NCI-H226 (cell line): ENCODE measurements at regions not wholly inside any gene's neighbourhood (a gene's known extent, or its start where the extent isn't known, plus 50 kb on each side); places are given as distances from the start of the nearest gene placed in this dataset.

Experiments used
- DNase-seq: peaks from one replicate; pipeline ENCODE4 v3.0.0-alpha.2; 2015

DNA sequence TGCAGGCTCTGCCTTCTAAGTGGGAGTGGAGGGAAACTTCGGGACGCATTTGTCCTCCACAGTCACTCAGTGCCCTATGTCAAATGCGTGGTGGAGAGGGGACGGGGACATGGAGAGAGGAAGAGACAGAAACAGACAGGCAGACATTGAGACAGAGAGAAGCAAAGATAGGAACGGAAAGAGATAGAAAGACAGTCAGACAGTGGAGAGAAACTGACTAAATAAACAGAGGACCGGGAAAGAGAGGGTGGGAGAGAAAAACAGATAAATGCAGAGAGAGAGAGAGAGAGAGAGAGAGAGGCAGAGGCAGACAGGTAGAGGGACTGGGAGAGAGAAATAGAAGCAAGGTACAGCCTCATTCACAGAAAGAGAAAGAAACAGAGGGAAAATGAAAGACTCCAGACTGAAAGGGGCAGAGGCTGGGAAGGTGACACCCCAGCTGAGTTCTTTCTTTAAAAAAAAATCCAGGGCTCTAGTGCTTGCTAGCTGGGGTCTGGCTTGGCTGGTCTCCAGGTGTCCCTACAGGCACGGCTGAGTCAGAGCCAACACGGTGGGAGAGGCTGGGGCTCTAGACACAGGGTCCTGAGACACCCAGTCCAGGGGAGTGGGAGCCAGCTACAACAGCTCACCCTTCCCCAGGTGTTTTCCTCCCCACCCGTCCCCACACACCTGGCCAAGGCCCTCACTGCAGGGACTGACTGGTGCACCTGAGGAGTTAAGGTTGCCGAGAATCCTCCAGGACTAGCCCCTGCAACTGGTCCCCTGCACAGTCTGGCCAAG, 506.1 kb upstream of the PROK2 start:
- DNase-seq, result no peak

DNA sequence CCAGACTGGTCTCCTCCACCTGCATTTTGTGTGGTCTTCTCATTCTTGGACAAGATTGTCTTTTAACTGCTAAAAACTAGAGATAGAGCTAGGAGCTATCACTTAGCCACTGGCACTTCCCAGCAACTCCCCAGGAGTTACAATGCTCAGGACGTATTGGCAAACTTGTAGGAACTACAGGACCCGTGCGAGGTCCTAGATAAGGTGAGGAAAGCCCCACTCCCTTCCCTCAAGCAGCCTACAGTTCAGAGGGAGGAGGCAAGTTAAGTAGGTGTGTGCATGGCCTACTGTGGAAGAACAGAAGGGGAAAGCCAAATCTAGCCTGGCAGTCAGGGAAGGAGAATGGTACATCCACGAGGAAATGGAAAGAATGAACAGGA, 504.7 kb upstream of the PROK2 start:
- DNase-seq, result no peak

DNA sequence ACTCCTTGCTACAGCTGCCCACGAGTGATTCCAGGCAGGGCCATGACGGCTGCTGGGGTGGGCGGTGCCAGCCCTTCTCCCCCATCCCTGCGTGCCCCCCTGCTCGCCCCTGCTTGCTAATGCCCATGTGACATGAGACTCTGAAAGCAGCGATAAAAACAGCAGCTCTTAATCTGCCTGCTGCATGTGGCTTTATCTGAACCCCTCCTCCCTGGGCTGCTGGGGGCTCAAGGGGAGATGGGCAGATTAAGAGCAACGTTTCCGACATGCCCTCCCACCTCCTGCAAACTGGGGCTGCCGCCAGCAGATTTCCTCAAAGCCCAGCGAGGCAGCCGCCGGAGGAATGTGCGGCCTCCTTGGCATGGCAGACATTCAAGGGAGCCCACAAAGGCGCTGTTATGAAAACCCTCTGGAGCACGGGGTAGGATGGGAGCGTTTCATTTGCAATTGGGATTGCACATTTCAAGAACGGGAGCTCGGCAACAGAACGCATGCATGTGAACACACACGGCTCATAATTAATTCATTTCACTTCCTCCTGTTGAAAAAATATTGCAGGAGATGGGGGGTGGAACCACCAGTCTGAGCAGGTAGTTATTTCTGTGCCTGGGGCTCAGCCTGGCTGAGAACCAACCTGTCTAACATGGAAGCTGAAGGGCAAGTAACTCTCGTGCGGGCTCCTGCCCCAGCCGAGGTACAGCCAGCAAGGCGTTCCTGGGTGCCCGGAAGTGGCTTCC, 504.2 kb upstream of the PROK2 start:
- peak; percentile 89 for DNase-seq

GRCh38 chr3:72287956-72288355, 503.0 kb upstream of the PROK2 start:
- peak; percentile 20 for DNase-seq

- no peak for DNase-seq
Measured at GRCh38 chr3:72285502-72285901, 500.6 kb upstream of the PROK2 start.

GRCh38 chr3:72284471-72284870, 499.5 kb upstream of the PROK2 start:
- DNase-seq, result no peak

DNA sequence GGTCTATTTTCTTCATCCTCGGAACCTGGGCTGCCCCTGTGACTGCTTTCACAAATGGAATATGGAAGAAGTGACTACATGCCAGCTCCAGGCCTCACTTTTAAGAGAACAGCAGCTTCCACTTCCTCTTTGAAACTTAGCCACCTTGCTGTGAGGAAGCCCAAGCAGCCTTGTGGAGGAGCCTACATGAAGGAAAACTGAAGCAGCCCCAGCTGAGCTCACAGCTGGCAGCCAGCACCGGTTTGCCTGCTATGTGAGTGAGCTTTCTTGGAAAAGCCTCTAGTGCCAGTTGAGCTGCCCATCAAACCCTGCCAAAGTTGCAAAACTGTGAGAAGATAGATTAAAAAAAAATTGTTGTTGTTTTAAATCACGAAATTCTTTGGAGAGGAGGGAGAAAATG, 498.0 kb upstream of the PROK2 start:
- DNase-seq, result no peak

GRCh38 chr3:72281551-72281950, 496.6 kb upstream of the PROK2 start:
- DNase-seq, result no peak

GRCh38 chr3:72280876-72281275, 495.9 kb upstream of the PROK2 start:
- DNase-seq, result no peak

- DNase-seq, result no peak
Measured at GRCh38 chr3:72279631-72280041, 494.7 kb upstream of the PROK2 start.

GRCh38 chr3:72279068-72279604, 494.2 kb upstream of the PROK2 start:
- no peak for DNase-seq

DNA sequence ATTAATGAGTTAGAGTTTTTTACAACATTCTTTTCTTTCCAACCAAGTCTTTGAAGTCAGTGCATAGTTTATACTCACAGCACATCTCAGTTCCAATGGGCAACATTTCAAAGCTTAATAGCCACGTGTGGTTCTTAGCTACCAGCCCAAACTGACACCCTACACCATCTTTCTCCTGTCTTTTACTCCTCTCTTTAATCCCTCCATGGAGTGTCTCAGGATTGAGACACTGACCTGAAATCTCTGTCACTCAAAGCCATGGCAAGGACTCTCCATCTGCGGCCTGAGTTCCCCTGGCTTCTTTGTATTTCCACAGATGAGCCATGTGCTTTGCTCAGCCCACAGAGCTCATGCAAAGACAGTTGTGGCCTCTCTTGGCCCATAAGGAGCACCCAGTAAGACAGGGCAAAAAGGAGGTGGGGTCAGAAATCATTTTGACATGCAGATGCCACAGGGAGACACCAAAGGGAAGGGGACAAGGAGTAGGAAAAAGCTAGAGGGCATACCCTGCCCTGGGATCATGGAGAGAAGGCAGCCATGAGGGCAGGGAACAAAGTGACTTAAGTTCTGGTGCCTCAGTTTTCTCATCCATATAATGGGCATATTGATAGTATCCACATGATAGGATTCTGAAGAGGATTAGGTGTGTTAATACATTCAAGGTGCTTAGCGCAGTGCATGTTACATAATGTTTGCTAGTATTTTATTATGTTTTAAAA, 493.6 kb upstream of the PROK2 start:
- no peak for DNase-seq

GRCh38 chr3:72277710-72278109, 492.8 kb upstream of the PROK2 start:
- no peak for DNase-seq

DNA sequence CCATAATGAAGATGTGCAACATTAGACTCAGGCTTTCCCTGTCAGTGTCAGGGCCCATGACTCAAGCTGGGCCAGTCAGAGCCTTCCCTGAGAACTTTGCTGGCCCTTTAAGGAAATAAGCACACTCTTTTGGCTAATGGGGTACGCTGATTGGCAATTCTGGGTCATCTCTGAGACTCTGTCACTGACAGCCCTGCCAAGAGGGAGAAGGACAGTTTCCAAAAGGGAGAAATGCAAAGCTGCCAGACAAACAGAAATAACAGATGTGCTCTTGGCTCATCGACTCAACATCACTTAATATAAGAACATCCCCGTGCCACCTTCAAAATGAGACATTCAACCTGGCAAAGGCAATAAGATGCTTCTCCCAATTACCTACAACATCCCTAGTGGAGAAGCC, 491.9 kb upstream of the PROK2 start:
- DNase-seq, result no peak

GRCh38 chr3:72275331-72275751, 490.4 kb upstream of the PROK2 start:
- no peak for DNase-seq

- DNase-seq, result peak; percentile 11
Measured at GRCh38 chr3:72274493-72275330, 489.8 kb upstream of the PROK2 start.

DNA sequence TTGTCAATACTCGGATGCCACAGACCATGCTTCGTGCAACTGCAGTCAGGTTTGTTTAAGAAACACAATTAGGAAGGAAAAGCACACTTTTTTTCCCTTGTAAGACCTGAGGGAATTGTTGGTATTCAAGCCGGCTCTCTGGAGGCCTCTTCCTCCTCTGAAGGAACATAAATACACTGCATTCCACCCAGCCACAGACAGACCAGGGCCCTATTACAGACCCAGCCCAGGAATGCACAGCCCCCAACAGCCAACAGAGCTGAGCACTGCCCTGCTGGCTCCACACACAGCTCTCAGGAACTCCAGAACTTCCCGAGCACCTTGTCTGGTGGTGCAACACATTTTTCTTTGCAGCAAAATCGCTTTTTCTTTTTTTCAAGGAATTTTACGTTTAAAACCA, 488.7 kb upstream of the PROK2 start:
- no peak for DNase-seq

DNA sequence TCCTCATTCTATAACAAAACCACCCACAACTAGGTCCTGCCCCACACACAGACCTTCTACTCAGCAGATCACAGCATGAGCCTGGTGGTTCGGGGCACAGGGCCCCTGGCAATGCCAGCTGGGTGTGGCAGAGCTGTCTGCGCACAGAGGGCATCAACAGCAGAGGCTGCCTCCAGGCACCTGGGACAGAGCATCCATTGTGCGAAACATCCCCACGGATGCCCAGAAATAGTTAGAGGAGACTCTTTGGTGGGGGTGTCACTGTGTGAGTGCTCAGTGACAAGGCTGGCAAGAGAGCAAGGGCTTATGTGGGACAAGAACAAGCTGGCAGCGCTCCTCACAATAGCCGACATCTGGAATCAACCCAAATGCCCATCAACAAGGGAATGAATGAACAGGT, 487.4 kb upstream of the PROK2 start:
- DNase-seq, result no peak

DNA sequence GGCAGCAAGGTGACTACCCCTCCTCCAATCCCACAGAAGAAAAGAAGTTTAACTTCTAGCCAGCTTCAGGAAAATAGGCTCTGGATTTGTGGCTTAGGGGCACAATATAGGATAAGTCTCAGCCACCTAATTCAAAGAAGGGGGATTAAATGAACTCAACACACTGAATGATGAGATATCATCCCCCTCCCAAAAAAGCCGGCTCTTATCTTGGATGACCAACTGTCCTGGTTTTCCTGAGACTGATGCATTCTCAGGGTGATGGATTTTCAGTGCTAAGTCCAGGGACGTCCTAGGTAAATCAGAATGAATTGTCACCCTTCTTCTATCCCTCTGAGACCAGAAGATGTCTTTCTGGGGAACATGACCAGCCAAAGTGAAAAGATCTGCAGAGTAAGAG, 487.0 kb upstream of the PROK2 start:
- no peak for DNase-seq

- no peak for DNase-seq
Measured at GRCh38 chr3:72271216-72271615, 486.3 kb upstream of the PROK2 start.

GRCh38 chr3:72270730-72271129, 485.8 kb upstream of the PROK2 start:
- no peak for DNase-seq

DNA sequence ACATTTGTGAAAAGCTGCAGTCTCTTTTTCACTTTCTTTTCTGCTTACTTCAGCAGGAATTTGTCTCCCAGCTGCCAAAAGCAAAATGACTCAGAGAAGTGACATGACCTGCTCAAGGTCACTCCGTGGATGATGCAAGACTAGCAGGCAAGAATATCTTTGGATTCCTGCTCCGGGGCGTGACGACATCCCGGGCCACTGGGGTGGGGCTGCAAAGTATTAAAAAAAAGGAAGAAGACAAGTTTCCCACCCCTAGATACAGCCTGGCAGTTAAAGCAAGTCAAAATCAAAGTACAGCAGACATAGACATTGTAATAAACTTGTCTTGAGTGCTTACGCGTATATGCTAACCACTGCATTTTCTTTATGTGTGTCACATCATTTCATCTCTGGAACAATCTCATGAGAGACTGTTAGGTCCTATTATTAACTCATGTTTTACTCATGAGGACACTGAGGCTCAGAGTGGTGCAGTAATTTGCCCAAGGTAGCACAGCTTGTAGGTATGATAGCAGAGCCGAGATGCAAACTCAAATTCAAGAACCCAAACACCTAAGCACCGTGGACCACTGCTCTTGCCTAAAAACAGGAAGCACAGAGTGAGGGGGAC, 485.2 kb upstream of the PROK2 start:
- peak; percentile 36 for DNase-seq
